Gastrocnemius medialis (tissue), 4 donors: ENCODE measurements at regions not wholly inside any gene's neighbourhood (a gene's known extent, or its start where the extent isn't known, plus 50 kb on each side); places are given as distances from the start of the nearest gene placed in this dataset.

Source experiments
- ATAC-seq, 2 donors: fragments of 150-250 bp; one replicate each; pipeline ENCODE4 v1.9.1; 2016
- DNase-seq, 2 donors: peaks; one replicate each; pipeline ENCODE4 v3.0.0-alpha.2; 2019
- H3K27ac ChIP-seq, 4 donors: fragments of 200-600 bp; sonication (generic); 1 replicate in 1 of 4; 2 replicates in 3 of 4; pipeline ENCODE4 v1.5.1; 2016 to 2018; ENCODE audit warnings: mild to moderate bottlenecking in 2 of 4, moderate library complexity in 1 of 4
- H3K27me3 ChIP-seq, 3 donors: fragments of 200-600 bp; sonication (generic) in 2 of 3; 1 replicate in 1 of 3; 2 replicates in 2 of 3; pipeline versions ENCODE4 v1.5.1 to v1.6.0; 2016 to 2019; ENCODE audit warnings: mild to moderate bottlenecking in 1 of 3, moderate library complexity in 1 of 3
- H3K36me3 ChIP-seq, 2 donors: fragments of 200-600 bp; sonication (generic) in 1 of 2; one replicate each; pipeline ENCODE4 v1.5.1; 2017 to 2018
- H3K4me1 ChIP-seq, 2 donors: fragments of 200-600 bp; sonication (generic) in 1 of 2; one replicate each; pipeline ENCODE4 v1.5.1; 2016 to 2017; ENCODE audit warnings: mild to moderate bottlenecking in 2 of 2
- H3K4me3 ChIP-seq, 4 donors: fragments of 200-600 bp; sonication (generic) in 3 of 4; 1 replicate in 1 of 4; 2 replicates in 3 of 4; pipeline ENCODE4 v1.5.1; 2016 to 2019; ENCODE audit warnings: mild to moderate bottlenecking in 2 of 4
- H3K9me3 ChIP-seq, 3 donors: fragments of 200-600 bp; sonication (generic) in 2 of 3; 1 replicate in 1 of 3; 2 replicates in 2 of 3; pipeline ENCODE4 v1.5.1; 2016 to 2019
- POLR2A ChIP-seq, 2 donors: fragments of 450-650 bp; IDR thresholded peaks; one replicate each; pipeline ENCODE4 v1.6.1; 2017; ENCODE audit warnings: antibody characterized with exemption in 2 of 2, mild to moderate bottlenecking in 2 of 2, moderate library complexity in 2 of 2
- in situ Hi-C, 4 donors: fragments of 200-750 bp; cut with MboI; loops; one replicate each; pipeline versions ENCODE4 v1.15.0 to v1.8.0; 2017; ENCODE audit warnings: low sequenced_read_pairs in 4 of 4
- intact Hi-C: fragments of 100-400 bp; cut with DNase I; formaldehyde crosslinking; loops from one replicate; pipeline ENCODE4 v1.15.1; 2023; ENCODE audit warnings: low total_unique reads
- TF ChIP-seq, protein P1 (sequence below), 5 experiments: fragments of 450-650 bp in 3 of 5; fragments of 200-600 bp in 2 of 5; sonication (generic) in 2 of 5; IDR thresholded peaks in 4 of 5; conservative IDR thresholded peaks in 1 of 5; 1 replicate in 4 of 5; 2 replicates in 1 of 5; pipeline ENCODE4 v1.5.1; 2016 to 2019; ENCODE audit warnings: antibody characterized with exemption in 5 of 5, mild to moderate bottlenecking in 3 of 5, moderate library complexity in 3 of 5

DNA sequence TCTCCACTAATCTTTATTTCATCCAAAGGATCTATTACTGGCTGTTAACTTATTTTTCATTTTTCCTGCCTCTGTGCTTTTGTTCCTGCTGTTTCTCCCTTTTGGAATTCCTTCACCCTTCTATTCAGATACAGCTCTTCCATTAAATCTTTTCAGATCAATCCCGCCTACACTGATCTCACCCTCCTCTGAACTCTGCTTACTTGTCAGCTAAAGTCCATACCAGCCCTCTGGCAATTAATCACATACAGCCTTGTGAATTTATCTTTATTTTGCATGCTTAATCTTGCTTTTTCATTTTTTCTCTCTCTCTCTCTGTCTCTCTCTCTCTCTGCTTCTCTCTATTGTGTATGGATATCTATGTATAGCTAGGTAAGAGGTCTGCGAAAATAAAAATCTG, 100.8 kb upstream of the UMPS start:
- intact Hi-C loops, result no loop called here

GRCh38 chr3:124630960-124631359, 99.3 kb upstream of the UMPS start:
- peaks cover 0 to 15% of the 10 kb centered on the region in 2 donors for H3K36me3 ChIP-seq
- no peak overlapping the region for H3K27ac ChIP-seq
- TF ChIP-seq, protein P1, sequence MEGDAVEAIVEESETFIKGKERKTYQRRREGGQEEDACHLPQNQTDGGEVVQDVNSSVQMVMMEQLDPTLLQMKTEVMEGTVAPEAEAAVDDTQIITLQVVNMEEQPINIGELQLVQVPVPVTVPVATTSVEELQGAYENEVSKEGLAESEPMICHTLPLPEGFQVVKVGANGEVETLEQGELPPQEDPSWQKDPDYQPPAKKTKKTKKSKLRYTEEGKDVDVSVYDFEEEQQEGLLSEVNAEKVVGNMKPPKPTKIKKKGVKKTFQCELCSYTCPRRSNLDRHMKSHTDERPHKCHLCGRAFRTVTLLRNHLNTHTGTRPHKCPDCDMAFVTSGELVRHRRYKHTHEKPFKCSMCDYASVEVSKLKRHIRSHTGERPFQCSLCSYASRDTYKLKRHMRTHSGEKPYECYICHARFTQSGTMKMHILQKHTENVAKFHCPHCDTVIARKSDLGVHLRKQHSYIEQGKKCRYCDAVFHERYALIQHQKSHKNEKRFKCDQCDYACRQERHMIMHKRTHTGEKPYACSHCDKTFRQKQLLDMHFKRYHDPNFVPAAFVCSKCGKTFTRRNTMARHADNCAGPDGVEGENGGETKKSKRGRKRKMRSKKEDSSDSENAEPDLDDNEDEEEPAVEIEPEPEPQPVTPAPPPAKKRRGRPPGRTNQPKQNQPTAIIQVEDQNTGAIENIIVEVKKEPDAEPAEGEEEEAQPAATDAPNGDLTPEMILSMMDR (IDR thresholded peaks at IDR 0.05 in 4 of 5, conservative IDR thresholded peaks at IDR 0.05 in 1 of 5), result no peak
- no peak for TF ChIP-seq POLR2A (IDR thresholded peaks at IDR 0.05)
- intact Hi-C loops, result no loop called here
- ATAC-seq, result no peak
- H3K9me3 ChIP-seq, result no peaks in the 10 kb centered on the region
- DNase-seq, result no peak
- H3K4me3 ChIP-seq, result no peak overlapping the region
- H3K4me1 ChIP-seq, result peaks cover 10 to 14% of the 10 kb centered on the region in 2 donors
- in situ Hi-C loops, result no loop called here
- no peaks in the 10 kb centered on the region for H3K27me3 ChIP-seq

More for the DNA sequence above, 100.8 kb upstream of the UMPS start:
- H3K4me3 ChIP-seq, result no peak overlapping the region
- no peaks in the 10 kb centered on the region for H3K9me3 ChIP-seq
- peaks cover 10 to 14% of the 10 kb centered on the region in 2 donors for H3K4me1 ChIP-seq
- peaks cover 0 to 9% of the 10 kb centered on the region in 2 donors for H3K36me3 ChIP-seq
- TF ChIP-seq, protein P1 (IDR thresholded peaks at IDR 0.05 in 4 of 5, conservative IDR thresholded peaks at IDR 0.05 in 1 of 5), result no peak
- TF ChIP-seq POLR2A (IDR thresholded peaks at IDR 0.05), result no peak
- in situ Hi-C loops, result no loop called here
- no peak overlapping the region for H3K27ac ChIP-seq
- no peak for DNase-seq
- ATAC-seq, result no peak
- H3K27me3 ChIP-seq, result no peaks in the 10 kb centered on the region

GRCh38 chr3:124631727-124632126, 98.5 kb upstream of the UMPS start:
- peaks cover 10 to 14% of the 10 kb centered on the region in 2 donors for H3K4me1 ChIP-seq
- in situ Hi-C loops (no loop called here), intact Hi-C loops (no loop called here)
- ATAC-seq (no peak), DNase-seq (no peak)
- peaks cover 0 to 17% of the 10 kb centered on the region in 2 donors for H3K36me3 ChIP-seq
- TF ChIP-seq POLR2A (IDR thresholded peaks at IDR 0.05), result no peak
- TF ChIP-seq, protein P1 (IDR thresholded peaks at IDR 0.05 in 4 of 5, conservative IDR thresholded peaks at IDR 0.05 in 1 of 5), result no peak
- no peaks in the 10 kb centered on the region for H3K9me3 ChIP-seq
- no peak overlapping the region for H3K27ac ChIP-seq
- no peaks in the 10 kb centered on the region for H3K27me3 ChIP-seq
- no peak overlapping the region for H3K4me3 ChIP-seq

DNA sequence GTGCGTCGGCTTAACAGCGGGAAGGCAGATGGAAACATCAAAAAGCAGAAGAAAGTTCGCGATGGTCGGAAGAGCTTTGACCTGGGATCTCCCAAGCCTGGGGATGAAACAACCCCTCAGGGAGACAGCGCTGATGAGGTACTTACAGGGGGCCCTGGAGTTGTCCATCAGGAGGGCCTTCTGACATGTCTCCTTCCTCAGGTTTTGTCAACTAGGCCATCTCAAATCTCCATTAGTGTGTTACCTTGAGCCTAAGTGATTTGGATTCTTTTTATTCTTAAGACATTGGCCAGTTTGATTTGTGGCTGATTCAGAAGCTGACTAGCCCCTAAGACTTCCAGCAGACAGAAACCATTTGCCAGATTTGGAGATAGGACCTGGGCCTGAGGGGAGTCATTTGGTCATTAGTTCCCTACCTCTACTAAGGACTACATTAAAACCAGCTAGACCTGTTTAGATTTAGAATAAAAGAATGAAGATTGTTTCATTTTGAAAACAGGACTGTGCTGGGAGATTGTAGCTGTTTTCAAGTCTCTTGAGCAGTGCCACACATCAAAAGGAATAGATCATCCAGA, 97.6 kb upstream of the UMPS start:
- Histone ChIP-seq H3K9me3 (no peaks in the 10 kb centered on the region), H3K36me3 (peaks cover 0 to 27% of the 10 kb centered on the region in 2 donors), H3K4me1 (peaks cover 6 to 9% of the 10 kb centered on the region in 2 donors), H3K27me3 (no peaks in the 10 kb centered on the region), H3K27ac (no peak overlapping the region), H3K4me3 (no peak overlapping the region)
- intact Hi-C loops, result no loop called here
- no peak for ATAC-seq
- DNase-seq, result no peak
- in situ Hi-C loops, result no loop called here
- TF ChIP-seq POLR2A (IDR thresholded peaks at IDR 0.05), result no peak

DNA sequence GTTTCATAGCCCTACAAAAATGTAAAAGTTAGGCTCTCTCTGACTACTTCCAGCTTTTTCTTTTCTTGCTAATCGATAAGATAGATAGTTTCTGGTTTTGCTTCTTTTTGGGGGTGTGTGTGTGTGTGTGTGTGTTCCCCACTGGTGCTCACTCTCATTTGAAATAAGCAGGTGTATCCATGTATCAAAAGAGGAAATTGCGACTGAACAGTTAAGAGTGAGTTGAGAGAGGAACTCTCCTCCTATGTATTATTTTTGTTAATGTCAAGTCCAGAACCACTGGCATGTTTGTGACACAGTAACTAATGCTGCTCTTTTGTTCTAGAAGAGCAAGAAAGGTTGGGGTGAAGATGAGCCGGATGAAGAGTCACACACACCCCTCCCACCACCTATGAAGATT, 96.7 kb upstream of the UMPS start:
- peaks cover 3 to 9% of the 10 kb centered on the region in 2 donors for H3K4me1 ChIP-seq
- peaks cover 0 to 33% of the 10 kb centered on the region in 2 donors for H3K36me3 ChIP-seq
- H3K27me3 ChIP-seq, result no peaks in the 10 kb centered on the region
- TF ChIP-seq, protein P1 (IDR thresholded peaks at IDR 0.05 in 4 of 5, conservative IDR thresholded peaks at IDR 0.05 in 1 of 5), result no peak
- no peak for TF ChIP-seq POLR2A (IDR thresholded peaks at IDR 0.05)
- no peak for ATAC-seq
- no peak for DNase-seq
- H3K27ac ChIP-seq, result no peak overlapping the region
- in situ Hi-C loops, result no loop called here
- H3K4me3 ChIP-seq, result no peak overlapping the region
- no peaks in the 10 kb centered on the region for H3K9me3 ChIP-seq
- intact Hi-C loops, result no loop called here
